ENCODE measurements at regions not wholly inside any gene's neighbourhood (a gene's known extent, or its start where the extent isn't known, plus 50 kb on each side); places are given as distances from the start of the nearest gene placed in this dataset.

DNA sequence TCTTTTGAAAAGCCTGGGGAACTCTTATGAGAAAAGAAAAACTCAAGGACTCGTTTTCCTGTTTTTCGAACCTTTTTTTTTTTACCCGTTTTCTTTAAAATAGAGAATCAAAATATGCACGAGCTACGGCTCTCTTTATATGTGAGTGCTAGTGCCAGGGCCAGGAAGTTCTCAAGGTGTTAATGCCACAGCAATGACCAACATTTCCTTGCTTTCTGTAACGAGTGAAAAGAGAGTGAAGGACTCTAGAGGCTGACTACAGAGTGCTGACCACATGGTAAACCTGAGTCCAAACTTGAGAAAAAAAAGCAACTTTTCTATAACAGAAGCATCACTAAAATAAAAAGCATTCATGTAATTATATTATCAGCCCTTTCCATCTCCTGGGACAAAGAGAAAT, 102.2 kb upstream of the SLC28A3 start:
- BruUV-seq (replicated peaks): no TSS peak
- Histone ChIP-seq H3K4me3 (ENCODE audit: insufficient read depth, low read depth, low read length) (no peak overlapping the region), H2AK9ac (replicated peaks; ENCODE audit: low read depth, low read length, poor library complexity) (no peak overlapping the region), H4K8ac (ENCODE audit: low read depth in 2 of 2, low read length in 2 of 2) (no peak overlapping the region), H4K5ac (ENCODE audit: low read depth, low read length) (no peak overlapping the region), H2BK120ac (ENCODE audit: low read depth, low read length) (no peak overlapping the region), H3K14ac (replicated peaks; ENCODE audit: low read depth, low read length) (no peak overlapping the region), H3K4ac (ENCODE audit: low read depth, low read length) (no peak overlapping the region), H2AFZ (replicated peaks; ENCODE audit: low read length, poor library complexity) (no peak overlapping the region), H3K18ac (ENCODE audit: low read depth, low read length) (no peak overlapping the region), H3K9me3 (ENCODE audit: control insufficient read depth, insufficient read depth, low read length) (peaks cover 9% of the 10 kb centered on the region), H2BK5ac (ENCODE audit: low read depth, low read length, poor library complexity, severe bottlenecking) (no peak overlapping the region), H3K4me2 (ENCODE audit: low read depth, low read length) (no peak overlapping the region), H4K20me1 (ENCODE audit: insufficient read depth, low read length) (no peaks in the 10 kb centered on the region), H3K56ac (ENCODE audit: extremely low read depth, insufficient read depth, low read length) (no peak overlapping the region), H3K23ac (ENCODE audit: low read depth, low read length) (no peak overlapping the region), H3K36me3 (ENCODE audit: control insufficient read depth, insufficient read depth, low read length) (no peaks in the 10 kb centered on the region), H2BK20ac (ENCODE audit: low read depth, low read length) (no peak overlapping the region), H3K9me1 (ENCODE audit: insufficient read depth, low read length) (no peaks in the 10 kb centered on the region), H3K27me3 (ENCODE audit: control insufficient read depth, insufficient read depth, low read length) (no peaks in the 10 kb centered on the region), H3K4me1 (ENCODE audit: control insufficient read depth, insufficient read depth, low read length) (no peaks in the 10 kb centered on the region), H3K9ac (ENCODE audit: low read depth, low read length) (no peak overlapping the region), H3K79me1 (ENCODE audit: low read depth in 1 of 2, low read length in 2 of 2) (no peaks in the 10 kb centered on the region), H4K91ac (ENCODE audit: insufficient read depth, low read depth, low read length) (no peak overlapping the region), H3K27ac (ENCODE audit: insufficient read depth, low read length) (no peak overlapping the region), H2AK5ac (ENCODE audit: low read depth, low read length) (no peak overlapping the region), H2BK15ac (ENCODE audit: low read depth, low read length) (no peak overlapping the region)
- no peak for ATAC-seq (ENCODE audit: low read depth)
- dilution Hi-C loops (cut with HindIII; ENCODE audit: low sequenced_read_pairs, unreplicated experiment) (no loop called here), intact Hi-C loops (cut with micrococcal nuclease) (no loop called here), in situ Hi-C loops (cut with MboI; ENCODE audit: low sequenced_read_pairs) (no loop called here)
- no peak for DNase-seq
- WGBS, 2 experiments (ENCODE audit: extremely low coverage in 2 of 2, insufficient read length in 1 of 2): 100% methylated on average over 1 of the region's 6 CpGs; no CpG with 5 or more reads in 1 of the 2 experiments
- ChIA-PET CTCF (interaction anchor here (0.7 kb wide), 1 partner anchor 1432 kb away, joined by 3 read pairs; no protein-coding TSS in a partner anchor), POLR2A (ENCODE audit: unreplicated experiment) (no interaction called here)
- TF ChIP-seq MXI1 (IDR thresholded peaks at IDR 0.05; ENCODE audit: borderline replicate concordance, low read depth, low read length) (no peak), RAD21 (IDR thresholded peaks at IDR 0.05; ENCODE audit: low read length) (no peak), CHD1 (IDR thresholded peaks at IDR 0.05; ENCODE audit: low read depth, low read length) (no peak), FOS (IDR thresholded peaks at IDR 0.05; ENCODE audit: low read depth, low read length) (no peak), RFX5 (IDR thresholded peaks at IDR 0.05; ENCODE audit: low read depth, low read length) (no peak), POLR2A (IDR thresholded peaks at IDR 0.05; ENCODE audit: low read depth, low read length) (no peak), NFE2L2 (IDR thresholded peaks at IDR 0.05; ENCODE audit: low read depth, low read length) (no peak), BHLHE40 (IDR thresholded peaks at IDR 0.05; ENCODE audit: low read depth, low read length) (no peak), MAFK (IDR thresholded peaks at IDR 0.05; ENCODE audit: low read depth, low read length) (no peak), MAZ (IDR thresholded peaks at IDR 0.05; ENCODE audit: borderline replicate concordance, low read depth, low read length) (no peak), RCOR1 (IDR thresholded peaks at IDR 0.05; ENCODE audit: insufficient replicate concordance, low read length) (no peak), SMC3 (IDR thresholded peaks at IDR 0.05; ENCODE audit: low read depth, low read length) (no peak), CEBPB (IDR thresholded peaks at IDR 0.05; ENCODE audit: low read depth, low read length) (no peak)
- TF ChIP-seq, protein P1, sequence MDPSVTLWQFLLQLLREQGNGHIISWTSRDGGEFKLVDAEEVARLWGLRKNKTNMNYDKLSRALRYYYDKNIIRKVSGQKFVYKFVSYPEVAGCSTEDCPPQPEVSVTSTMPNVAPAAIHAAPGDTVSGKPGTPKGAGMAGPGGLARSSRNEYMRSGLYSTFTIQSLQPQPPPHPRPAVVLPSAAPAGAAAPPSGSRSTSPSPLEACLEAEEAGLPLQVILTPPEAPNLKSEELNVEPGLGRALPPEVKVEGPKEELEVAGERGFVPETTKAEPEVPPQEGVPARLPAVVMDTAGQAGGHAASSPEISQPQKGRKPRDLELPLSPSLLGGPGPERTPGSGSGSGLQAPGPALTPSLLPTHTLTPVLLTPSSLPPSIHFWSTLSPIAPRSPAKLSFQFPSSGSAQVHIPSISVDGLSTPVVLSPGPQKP (IDR thresholded peaks at IDR 0.05; ENCODE audit: borderline replicate concordance, low read depth, low read length): no peak
- TF ChIP-seq, protein P2, sequence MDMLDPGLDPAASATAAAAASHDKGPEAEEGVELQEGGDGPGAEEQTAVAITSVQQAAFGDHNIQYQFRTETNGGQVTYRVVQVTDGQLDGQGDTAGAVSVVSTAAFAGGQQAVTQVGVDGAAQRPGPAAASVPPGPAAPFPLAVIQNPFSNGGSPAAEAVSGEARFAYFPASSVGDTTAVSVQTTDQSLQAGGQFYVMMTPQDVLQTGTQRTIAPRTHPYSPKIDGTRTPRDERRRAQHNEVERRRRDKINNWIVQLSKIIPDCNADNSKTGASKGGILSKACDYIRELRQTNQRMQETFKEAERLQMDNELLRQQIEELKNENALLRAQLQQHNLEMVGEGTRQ (IDR thresholded peaks at IDR 0.05; ENCODE audit: low read depth, low read length): no peak
- TF ChIP-seq, protein P3, sequence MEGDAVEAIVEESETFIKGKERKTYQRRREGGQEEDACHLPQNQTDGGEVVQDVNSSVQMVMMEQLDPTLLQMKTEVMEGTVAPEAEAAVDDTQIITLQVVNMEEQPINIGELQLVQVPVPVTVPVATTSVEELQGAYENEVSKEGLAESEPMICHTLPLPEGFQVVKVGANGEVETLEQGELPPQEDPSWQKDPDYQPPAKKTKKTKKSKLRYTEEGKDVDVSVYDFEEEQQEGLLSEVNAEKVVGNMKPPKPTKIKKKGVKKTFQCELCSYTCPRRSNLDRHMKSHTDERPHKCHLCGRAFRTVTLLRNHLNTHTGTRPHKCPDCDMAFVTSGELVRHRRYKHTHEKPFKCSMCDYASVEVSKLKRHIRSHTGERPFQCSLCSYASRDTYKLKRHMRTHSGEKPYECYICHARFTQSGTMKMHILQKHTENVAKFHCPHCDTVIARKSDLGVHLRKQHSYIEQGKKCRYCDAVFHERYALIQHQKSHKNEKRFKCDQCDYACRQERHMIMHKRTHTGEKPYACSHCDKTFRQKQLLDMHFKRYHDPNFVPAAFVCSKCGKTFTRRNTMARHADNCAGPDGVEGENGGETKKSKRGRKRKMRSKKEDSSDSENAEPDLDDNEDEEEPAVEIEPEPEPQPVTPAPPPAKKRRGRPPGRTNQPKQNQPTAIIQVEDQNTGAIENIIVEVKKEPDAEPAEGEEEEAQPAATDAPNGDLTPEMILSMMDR (conservative IDR thresholded peaks at IDR 0.05; ENCODE audit: low read depth, low read length): no peak

Data from IMR-90 (cell line).